ENCODE measurements at regions not wholly inside any gene's neighbourhood (a gene's known extent, or its start where the extent isn't known, plus 50 kb on each side); places are given as distances from the start of the nearest gene placed in this dataset.
A peak's percentile ranks its signal among the peaks of the same experiment; 100 is the strongest.

GRCh38 chr14:104509673-104510072 is 69.9 kb upstream of the C14orf180 start:
- Histone ChIP-seq H3K27me3 (peaks cover 0 to 60% of the 10 kb centered on the region in 2 donors), H3K9me3 (no peaks in the 10 kb centered on the region), H3K36me3 (no peaks in the 10 kb centered on the region), H3K4me3 (no peak overlapping the region), H3K27ac (no peak overlapping the region), H3K4me1 (peaks cover 0 to 5% (median 0%) of the 10 kb centered on the region in 4 donors)
- TF ChIP-seq CTCF (IDR thresholded peaks at IDR 0.05): no peak
- no peak for DNase-seq
- intact Hi-C loops (cut with DNase I; ENCODE audit: low total_unique reads): no loop called here

DNA sequence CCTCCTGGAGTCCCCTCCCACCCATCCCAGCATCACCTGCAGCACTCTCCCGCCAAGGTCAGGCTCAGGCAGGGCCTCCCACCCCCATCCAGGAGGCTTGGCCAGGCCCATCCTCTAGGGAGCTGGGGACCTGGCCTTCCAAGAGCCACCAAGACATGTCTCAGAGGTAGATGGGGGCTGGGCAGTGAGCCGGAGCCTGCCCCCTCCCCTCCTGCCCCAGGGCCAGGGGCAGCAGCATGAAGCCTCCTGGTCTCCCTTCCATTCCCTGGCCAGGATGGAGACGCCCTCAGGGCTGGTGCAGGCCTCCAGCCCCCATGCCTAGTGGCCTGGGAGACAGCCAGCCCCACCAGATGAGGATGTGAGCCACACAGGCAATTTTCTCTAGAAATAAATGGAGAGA is 69.3 kb upstream of the C14orf180 start:
- Histone ChIP-seq H3K27me3 (peaks cover 0 to 56% of the 10 kb centered on the region in 2 donors), H3K36me3 (no peaks in the 10 kb centered on the region), H3K27ac (no peak overlapping the region), H3K9me3 (no peaks in the 10 kb centered on the region), H3K4me3 (no peak overlapping the region), H3K4me1 (peaks cover 0 to 5% (median 0%) of the 10 kb centered on the region in 4 donors)
- DNase-seq: no peak
- TF ChIP-seq CTCF (IDR thresholded peaks at IDR 0.05): no peak
- intact Hi-C loops (cut with DNase I; ENCODE audit: low total_unique reads): no loop called here

DNA sequence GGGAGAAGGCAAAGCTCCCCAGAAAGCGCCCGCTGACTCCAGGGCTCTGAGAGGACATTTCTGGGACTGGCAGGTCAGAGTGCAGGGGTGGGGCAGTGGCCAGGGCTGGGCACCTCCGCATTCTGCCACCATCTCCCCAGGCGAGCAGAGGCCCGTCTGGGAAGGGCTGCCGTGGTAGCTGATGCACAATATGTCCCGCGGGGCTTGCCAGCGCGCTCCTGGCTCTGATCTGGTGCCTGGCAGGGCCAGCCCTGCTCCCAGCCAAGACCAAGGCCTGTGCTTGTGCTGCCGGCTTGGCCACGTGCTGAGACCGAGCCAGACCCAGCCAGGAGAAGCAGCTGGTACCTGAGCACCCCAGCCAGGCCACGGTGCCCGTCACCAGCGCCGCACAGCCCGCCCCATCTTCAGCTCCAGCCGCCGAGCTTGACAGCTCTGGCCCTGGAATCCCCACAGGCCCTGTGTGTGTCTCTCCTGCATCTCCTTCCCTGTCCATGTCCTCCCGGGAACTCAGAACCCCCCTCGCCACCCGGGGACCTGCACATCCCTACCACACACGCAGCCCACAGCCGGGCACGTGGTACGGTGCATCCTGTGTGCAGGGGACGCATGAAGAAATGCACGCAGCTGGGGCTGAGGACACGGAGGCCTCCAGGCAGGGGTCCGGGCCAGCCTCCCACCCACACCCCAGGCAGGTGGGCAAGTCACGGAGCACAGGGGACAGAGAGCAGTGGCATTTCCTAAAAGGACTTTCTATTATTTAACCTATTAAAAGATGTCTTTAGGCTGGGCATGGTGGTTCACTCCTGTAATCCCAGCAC is 68.6 kb upstream of the C14orf180 start:
- Histone ChIP-seq H3K36me3 (no peaks in the 10 kb centered on the region), H3K9me3 (peaks cover 0 to under 1% (median 0%) of the 10 kb centered on the region in 3 donors), H3K4me3 (no peak overlapping the region), H3K4me1 (peaks cover 0 to 5% (median 0%) of the 10 kb centered on the region in 4 donors), H3K27me3 (peaks cover 0 to 48% of the 10 kb centered on the region in 2 donors), H3K27ac (no peak overlapping the region)
- no peak for DNase-seq
- intact Hi-C loops (cut with DNase I; ENCODE audit: low total_unique reads): no loop called here
- no peak for TF ChIP-seq CTCF (IDR thresholded peaks at IDR 0.05)

DNA sequence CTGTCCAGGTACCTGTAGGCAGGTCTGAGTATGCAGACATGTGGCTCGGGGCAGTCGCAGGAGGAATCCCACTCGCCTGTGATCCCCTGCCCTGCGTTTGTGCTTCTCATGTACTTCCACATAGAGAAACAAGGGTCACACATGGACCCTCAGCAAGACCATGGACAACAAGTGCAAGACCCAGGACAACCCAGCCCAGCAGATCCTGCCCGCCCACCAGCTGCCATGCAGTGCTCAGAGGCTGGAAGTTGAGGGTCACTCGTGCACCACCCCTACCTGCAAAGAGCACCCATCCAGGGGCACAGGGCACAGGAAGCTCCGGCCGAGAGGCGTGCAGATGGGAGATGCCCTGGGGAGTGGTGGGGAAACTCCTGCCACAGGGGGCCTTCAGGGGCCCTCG is 67.5 kb upstream of the C14orf180 start:
- DNase-seq: peak in 1 of 2 donors; percentile 50
- no peak for TF ChIP-seq CTCF (IDR thresholded peaks at IDR 0.05)
- peaks cover 0 to 37% of the 10 kb centered on the region in 2 donors for H3K27me3 ChIP-seq
- H3K4me1 ChIP-seq: peaks cover 0 to 5% (median 0%) of the 10 kb centered on the region in 4 donors
- intact Hi-C loops (cut with DNase I; ENCODE audit: low total_unique reads): no loop called here
- no peaks in the 10 kb centered on the region for H3K36me3 ChIP-seq
- H3K4me3 ChIP-seq: no peak overlapping the region
- H3K9me3 ChIP-seq: peaks cover 0 to 10% (median 9%) of the 10 kb centered on the region in 3 donors
- H3K27ac ChIP-seq: no peak overlapping the region

DNA sequence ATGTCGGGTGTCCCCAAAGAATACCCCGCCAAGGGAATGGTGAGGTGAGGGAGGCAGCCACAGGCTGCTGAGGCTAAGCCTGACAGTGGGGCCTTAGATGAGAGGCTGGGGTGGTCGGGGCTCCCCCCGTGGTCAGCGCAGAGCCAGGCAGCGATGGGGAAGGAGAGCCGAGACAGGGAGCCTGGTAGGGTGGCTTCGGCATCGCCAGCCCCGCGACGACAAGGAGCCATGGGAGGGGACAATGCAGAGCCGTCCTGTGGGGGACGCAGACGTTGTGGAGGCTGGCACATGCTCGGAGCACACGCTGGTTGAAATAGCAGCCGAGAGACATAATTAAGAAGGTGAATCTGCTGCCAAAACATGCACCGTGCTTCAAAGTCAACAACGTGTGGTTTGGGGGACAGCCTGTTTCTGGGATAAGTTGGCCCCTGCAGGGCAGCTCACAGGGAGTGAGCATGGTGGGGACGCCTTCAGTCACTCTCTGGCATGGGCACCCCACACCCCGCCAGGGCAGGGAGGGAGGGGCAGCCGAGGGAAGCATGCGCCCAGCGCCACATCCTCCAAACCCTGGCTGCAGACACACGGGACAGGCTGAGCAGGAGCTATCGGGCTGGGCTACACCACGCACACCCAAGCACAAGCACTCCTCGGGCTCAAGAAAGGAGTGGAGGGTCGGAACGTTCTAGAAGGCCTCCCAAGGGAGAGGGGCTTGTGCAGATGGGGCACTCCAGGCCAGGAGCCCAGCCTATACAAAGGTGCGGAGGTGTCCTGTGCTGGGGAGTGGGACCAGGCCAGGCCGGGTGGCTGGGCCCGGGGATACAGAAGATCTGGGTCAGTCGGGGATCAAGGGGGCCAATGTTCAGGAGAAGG is 66.6 kb upstream of the C14orf180 start:
- no peak for TF ChIP-seq CTCF (IDR thresholded peaks at IDR 0.05)
- H3K4me1 ChIP-seq: peaks cover 0 to 5% (median 0%) of the 10 kb centered on the region in 4 donors
- peaks cover 0 to 17% (median 12%) of the 10 kb centered on the region in 3 donors for H3K9me3 ChIP-seq
- H3K4me3 ChIP-seq: no peak overlapping the region
- no peaks in the 10 kb centered on the region for H3K36me3 ChIP-seq
- no peak overlapping the region for H3K27ac ChIP-seq
- H3K27me3 ChIP-seq: peaks cover 0 to 29% of the 10 kb centered on the region in 2 donors
- intact Hi-C loops (cut with DNase I; ENCODE audit: low total_unique reads): no loop called here
- DNase-seq: no peak

Measured in tibial artery (tissue), 4 donors.